ENCODE measurements at regions not wholly inside any gene's neighbourhood (a gene's known extent, or its start where the extent isn't known, plus 50 kb on each side); places are given as distances from the start of the nearest gene placed in this dataset.

DNA sequence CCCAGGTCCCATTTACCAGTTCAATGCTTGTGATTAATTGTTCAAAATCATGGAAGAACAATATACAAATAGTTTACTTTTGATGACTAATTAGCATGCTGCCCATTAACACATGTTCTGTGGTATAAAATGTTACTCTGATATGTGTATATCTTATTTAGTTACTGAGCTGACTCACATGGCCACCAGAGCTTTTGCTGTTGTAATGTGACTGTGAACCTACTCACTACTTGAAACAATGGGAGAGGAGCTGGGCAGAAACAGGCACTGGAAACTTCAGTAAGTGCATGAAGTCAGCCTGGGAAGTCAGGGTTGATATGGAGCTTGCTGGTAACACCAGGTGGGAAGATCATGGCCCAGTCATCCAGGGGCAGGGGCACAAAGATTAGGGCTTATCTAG, 72.7 kb upstream of the MAD2L1 start:
- in situ Hi-C loops (cut with HindIII; ENCODE audit: low sequenced_read_pairs): no loop called here
- DNase-seq (ENCODE audit: low spot score): no peak

DNA sequence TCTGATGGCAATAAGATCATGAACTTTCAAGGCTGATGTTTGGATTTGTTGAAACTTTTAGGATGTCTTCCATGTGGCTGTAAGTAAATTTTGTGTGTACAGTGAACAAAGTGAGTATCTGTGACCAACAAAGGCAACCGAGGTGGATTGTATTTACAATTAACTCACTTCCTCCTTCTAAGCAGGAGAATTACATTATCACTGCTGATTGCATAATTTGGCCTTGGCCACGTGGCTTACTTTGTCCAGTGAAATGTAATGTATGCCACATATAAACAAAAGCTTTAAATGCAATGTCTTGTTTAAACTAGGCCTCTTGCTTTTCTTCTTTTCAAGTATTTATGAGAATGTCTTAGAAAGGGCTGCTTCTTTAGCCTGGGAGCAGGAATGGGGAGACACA, 66.3 kb upstream of the MAD2L1 start:
- no peak for DNase-seq (ENCODE audit: low spot score)
- in situ Hi-C loops (cut with HindIII; ENCODE audit: low sequenced_read_pairs): no loop called here

DNA sequence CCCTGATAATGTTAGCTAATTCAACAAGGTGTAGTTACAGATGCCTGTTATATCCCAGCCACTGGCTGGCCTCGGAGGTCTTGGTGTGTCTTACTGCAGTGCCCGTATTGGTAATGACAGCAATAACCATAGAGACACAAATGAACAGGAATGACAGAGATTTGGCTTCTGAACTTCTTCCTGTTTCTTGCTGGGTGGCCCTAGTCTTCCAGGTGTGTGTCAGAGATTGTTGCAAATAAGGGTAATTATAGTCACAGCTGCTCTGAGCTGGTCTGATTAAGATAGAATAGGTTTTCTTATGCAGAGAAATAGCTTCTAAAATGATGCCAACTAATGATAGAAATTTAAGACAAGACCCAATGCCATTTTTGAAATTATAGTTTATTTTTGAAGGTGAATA, 64.1 kb upstream of the MAD2L1 start:
- DNase-seq (ENCODE audit: low spot score): no peak
- in situ Hi-C loops (cut with HindIII; ENCODE audit: low sequenced_read_pairs): no loop called here

Data from G401 (cell line).